ENCODE measurements at regions not wholly inside any gene's neighbourhood (a gene's known extent, or its start where the extent isn't known, plus 50 kb on each side); places are given as distances from the start of the nearest gene placed in this dataset.

DNA sequence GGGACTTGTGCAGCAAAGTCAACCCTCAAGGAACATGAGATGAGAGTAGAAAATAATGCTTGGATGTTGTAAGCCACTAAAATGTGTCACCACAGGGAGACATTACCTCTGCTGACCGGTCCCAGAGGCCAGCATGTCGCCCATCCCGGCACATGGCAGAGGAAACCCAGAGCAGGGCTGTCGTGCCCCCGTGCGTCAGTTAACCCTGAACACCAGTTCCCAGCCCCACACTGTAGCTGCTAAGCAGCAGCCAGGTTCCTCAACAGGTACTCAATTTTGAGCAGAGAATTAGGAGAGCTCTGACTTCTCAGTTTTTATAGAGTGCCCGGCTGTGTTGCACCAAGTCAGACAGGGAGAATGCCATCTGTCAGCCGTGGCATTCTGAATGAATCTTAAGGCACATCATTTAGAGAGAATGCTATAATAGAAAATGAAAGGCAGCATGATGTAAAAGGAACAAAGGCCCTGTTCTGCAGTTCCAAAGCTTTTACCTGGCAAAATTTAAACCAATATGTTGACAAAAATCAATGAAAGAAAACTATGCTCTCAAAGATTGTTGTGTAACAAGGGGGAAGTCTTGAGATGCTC, 307.9 kb downstream of the METTL4 start:
- intact Hi-C loops (cut with micrococcal nuclease), result no loop called here
- Histone ChIP-seq H3K79me2 (ENCODE audit: insufficient read depth, low read length) (no peaks in the 10 kb centered on the region), H2AFZ (ENCODE audit: low read depth, low read length, poor library complexity, severe bottlenecking) (no peak overlapping the region), H3K4me2 (ENCODE audit: low read length) (no peak overlapping the region), H3K27me3 (ENCODE audit: insufficient read depth, low read length) (no peaks in the 10 kb centered on the region), H3K9me3 (ENCODE audit: control insufficient read depth in 1 of 2, insufficient read depth in 1 of 2, low read depth in 1 of 2, low read length in 2 of 2) (no peaks in the 10 kb centered on the region), H4K20me1 (ENCODE audit: insufficient read depth) (no peaks in the 10 kb centered on the region), H3K4me1 (ENCODE audit: control insufficient read depth in 1 of 2, insufficient read depth in 2 of 2, low read length in 2 of 2) (no peaks in the 10 kb centered on the region), H3K27ac (ENCODE audit: low read depth, low read length) (no peak overlapping the region), H3K9me2 (ENCODE audit: insufficient read depth) (no peaks in the 10 kb centered on the region), H3K9ac (ENCODE audit: low read length) (no peak overlapping the region), H3K36me3 (ENCODE audit: control insufficient read depth in 1 of 2, insufficient read depth in 2 of 2, low read length in 2 of 2) (no peaks in the 10 kb centered on the region), H3K4me3 (replicated peaks in 1 of 2; ENCODE audit: low read depth in 1 of 2, low read length in 2 of 2) (no peak overlapping the region)
- ATAC-seq (no peak), DNase-seq (ENCODE audit: low read depth, low spot score) (no peak)
- TF ChIP-seq SIN3A (IDR thresholded peaks at IDR 0.05; ENCODE audit: low read depth) (no peak), CEBPB (IDR thresholded peaks at IDR 0.05; ENCODE audit: low read depth) (no peak), EGR1 (IDR thresholded peaks at IDR 0.05; ENCODE audit: low read depth) (no peak), SRF (IDR thresholded peaks at IDR 0.05; ENCODE audit: low read depth) (no peak), TCF7L2 (IDR thresholded peaks at IDR 0.05; ENCODE audit: borderline replicate concordance, extremely low read depth, insufficient read depth, insufficient read length) (no peak), ZFX (IDR thresholded peaks at IDR 0.05) (no peak), EZH2 (IDR thresholded peaks at IDR 0.05) (no peak), FOSL1 (IDR thresholded peaks at IDR 0.05; ENCODE audit: low read depth) (no peak), POLR2AphosphoS5 (IDR thresholded peaks at IDR 0.05; ENCODE audit: low read depth, low read length) (no peak), POLR2A (IDR thresholded peaks at IDR 0.05; ENCODE audit: borderline replicate concordance, extremely low read depth, insufficient read depth, insufficient read length) (no peak), YY1 (IDR thresholded peaks at IDR 0.05; ENCODE audit: extremely low read depth, insufficient replicate concordance, low read depth, low read length) (no peak), CBX3 (IDR thresholded peaks at IDR 0.05; ENCODE audit: low read depth) (no peak)
- TF ChIP-seq, protein P1, sequence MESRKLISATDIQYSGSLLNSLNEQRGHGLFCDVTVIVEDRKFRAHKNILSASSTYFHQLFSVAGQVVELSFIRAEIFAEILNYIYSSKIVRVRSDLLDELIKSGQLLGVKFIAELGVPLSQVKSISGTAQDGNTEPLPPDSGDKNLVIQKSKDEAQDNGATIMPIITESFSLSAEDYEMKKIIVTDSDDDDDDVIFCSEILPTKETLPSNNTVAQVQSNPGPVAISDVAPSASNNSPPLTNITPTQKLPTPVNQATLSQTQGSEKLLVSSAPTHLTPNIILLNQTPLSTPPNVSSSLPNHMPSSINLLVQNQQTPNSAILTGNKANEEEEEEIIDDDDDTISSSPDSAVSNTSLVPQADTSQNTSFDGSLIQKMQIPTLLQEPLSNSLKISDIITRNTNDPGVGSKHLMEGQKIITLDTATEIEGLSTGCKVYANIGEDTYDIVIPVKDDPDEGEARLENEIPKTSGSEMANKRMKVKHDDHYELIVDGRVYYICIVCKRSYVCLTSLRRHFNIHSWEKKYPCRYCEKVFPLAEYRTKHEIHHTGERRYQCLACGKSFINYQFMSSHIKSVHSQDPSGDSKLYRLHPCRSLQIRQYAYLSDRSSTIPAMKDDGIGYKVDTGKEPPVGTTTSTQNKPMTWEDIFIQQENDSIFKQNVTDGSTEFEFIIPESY (IDR thresholded peaks at IDR 0.05; ENCODE audit: extremely low read depth, insufficient replicate concordance, low read length), result no peak
- TF ChIP-seq, protein P2, sequence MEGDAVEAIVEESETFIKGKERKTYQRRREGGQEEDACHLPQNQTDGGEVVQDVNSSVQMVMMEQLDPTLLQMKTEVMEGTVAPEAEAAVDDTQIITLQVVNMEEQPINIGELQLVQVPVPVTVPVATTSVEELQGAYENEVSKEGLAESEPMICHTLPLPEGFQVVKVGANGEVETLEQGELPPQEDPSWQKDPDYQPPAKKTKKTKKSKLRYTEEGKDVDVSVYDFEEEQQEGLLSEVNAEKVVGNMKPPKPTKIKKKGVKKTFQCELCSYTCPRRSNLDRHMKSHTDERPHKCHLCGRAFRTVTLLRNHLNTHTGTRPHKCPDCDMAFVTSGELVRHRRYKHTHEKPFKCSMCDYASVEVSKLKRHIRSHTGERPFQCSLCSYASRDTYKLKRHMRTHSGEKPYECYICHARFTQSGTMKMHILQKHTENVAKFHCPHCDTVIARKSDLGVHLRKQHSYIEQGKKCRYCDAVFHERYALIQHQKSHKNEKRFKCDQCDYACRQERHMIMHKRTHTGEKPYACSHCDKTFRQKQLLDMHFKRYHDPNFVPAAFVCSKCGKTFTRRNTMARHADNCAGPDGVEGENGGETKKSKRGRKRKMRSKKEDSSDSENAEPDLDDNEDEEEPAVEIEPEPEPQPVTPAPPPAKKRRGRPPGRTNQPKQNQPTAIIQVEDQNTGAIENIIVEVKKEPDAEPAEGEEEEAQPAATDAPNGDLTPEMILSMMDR (IDR thresholded peaks at IDR 0.05 in 2 of 3, conservative IDR thresholded peaks at IDR 0.05 in 1 of 3; ENCODE audit: borderline replicate concordance in 1 of 3, insufficient read depth in 1 of 3, low read depth in 2 of 3, low read length in 2 of 3), result no peak
- RAD21 ChIA-PET (ENCODE audit: low non-redundant PET in 1 of 2, low total read pairs in 2 of 2, uncharacterized antibody in 2 of 2, unreplicated experiment in 2 of 2), result no interaction called here
- POLR2A ChIA-PET, result no interaction called here
- CTCF ChIA-PET, result no interaction called here
- no TSS peak for BruUV-seq (replicated peaks)
